ENCODE measurements at regions not wholly inside any gene's neighbourhood (a gene's known extent, or its start where the extent isn't known, plus 50 kb on each side); places are given as distances from the start of the nearest gene placed in this dataset.

DNA sequence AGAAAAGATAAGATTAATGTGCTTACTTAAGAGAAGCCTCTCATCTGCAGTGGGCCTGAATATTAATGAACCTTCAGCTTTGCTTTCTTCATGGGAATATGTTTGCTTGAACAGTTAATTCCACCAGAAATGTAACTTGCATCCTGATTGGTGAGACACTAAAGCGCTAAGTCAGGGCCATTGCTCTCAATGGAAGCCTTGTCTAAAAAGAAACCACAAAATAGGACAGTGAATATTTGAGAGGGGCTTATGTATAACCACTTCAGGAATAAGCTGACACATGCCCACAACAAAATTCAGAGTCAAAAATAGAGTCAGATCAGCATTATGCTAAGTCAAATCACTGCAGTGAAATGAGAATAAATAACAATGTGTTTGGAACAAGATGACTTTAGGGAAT lies 1125.8 kb downstream of the STIM2 start:
- Histone ChIP-seq H3K4me3 (ENCODE audit: low read depth, low read length) (no peak overlapping the region), H3K36me3 (ENCODE audit: control insufficient read depth, insufficient read depth, low read length) (no peaks in the 10 kb centered on the region), H3K27me3 (ENCODE audit: control insufficient read depth, insufficient read depth, low read length) (no peaks in the 10 kb centered on the region)
- TF ChIP-seq, protein P1, sequence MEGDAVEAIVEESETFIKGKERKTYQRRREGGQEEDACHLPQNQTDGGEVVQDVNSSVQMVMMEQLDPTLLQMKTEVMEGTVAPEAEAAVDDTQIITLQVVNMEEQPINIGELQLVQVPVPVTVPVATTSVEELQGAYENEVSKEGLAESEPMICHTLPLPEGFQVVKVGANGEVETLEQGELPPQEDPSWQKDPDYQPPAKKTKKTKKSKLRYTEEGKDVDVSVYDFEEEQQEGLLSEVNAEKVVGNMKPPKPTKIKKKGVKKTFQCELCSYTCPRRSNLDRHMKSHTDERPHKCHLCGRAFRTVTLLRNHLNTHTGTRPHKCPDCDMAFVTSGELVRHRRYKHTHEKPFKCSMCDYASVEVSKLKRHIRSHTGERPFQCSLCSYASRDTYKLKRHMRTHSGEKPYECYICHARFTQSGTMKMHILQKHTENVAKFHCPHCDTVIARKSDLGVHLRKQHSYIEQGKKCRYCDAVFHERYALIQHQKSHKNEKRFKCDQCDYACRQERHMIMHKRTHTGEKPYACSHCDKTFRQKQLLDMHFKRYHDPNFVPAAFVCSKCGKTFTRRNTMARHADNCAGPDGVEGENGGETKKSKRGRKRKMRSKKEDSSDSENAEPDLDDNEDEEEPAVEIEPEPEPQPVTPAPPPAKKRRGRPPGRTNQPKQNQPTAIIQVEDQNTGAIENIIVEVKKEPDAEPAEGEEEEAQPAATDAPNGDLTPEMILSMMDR (IDR thresholded peaks at IDR 0.05; ENCODE audit: insufficient read depth, low read length, poor library complexity, severe bottlenecking), result no peak
- no peak for DNase-seq (ENCODE audit: low read depth)

DNA sequence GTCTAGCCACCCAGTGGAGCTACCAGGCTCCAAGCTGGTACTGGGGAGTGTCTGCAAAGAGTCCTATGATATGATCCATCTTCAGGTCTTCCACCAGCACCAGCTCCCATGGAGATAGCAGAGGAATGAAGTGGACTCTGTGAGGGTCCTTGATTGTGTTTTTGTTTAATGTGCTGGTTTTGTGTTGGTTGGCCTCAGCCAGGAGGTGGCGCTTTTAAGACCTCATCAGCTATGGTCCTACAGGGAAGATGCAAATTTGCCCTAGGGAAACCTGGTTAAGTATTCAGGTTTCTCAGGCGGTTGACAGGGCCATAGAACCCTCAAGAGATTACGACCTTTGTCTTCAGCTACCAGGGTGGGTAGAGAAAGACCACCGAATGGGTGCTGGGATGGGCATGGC lies 1141.1 kb downstream of the STIM2 start:
- no peaks in the 10 kb centered on the region for H3K27me3 ChIP-seq (ENCODE audit: control insufficient read depth, insufficient read depth, low read length)
- H3K36me3 ChIP-seq (ENCODE audit: control insufficient read depth, insufficient read depth, low read length), result no peaks in the 10 kb centered on the region

DNA sequence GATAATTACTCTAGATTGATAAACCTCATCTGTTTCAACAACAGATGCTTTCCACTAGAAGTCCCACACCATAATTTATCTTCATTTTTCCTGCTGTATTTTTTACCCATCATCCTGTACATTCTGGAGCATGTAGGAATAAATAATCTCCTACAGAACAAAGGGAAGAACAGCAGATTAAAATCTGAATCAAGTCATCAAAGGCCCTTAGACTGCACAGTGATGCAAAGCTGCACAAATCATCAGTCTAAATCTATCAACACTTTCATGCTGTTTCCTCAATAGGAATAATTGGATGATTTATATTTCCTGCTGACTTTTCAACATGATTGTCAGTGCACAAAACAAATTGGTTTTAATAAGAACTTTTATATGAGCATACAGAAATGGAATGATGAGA lies 1143.9 kb downstream of the STIM2 start:
- no peak for DNase-seq (ENCODE audit: low read depth)
- H3K27me3 ChIP-seq (ENCODE audit: control insufficient read depth, insufficient read depth, low read length), result no peaks in the 10 kb centered on the region
- H3K36me3 ChIP-seq (ENCODE audit: control insufficient read depth, insufficient read depth, low read length), result no peaks in the 10 kb centered on the region
- no peak overlapping the region for H3K4me3 ChIP-seq (ENCODE audit: low read depth, low read length)
- TF ChIP-seq, protein P1 (IDR thresholded peaks at IDR 0.05; ENCODE audit: insufficient read depth, low read length, poor library complexity, severe bottlenecking), result no peak

More for the DNA sequence above, 1141.1 kb downstream of the STIM2 start:
- TF ChIP-seq, protein P1 (IDR thresholded peaks at IDR 0.05; ENCODE audit: insufficient read depth, low read length, poor library complexity, severe bottlenecking), result no peak
- no peak for DNase-seq (ENCODE audit: low read depth)
- no peak overlapping the region for H3K4me3 ChIP-seq (ENCODE audit: low read depth, low read length)

DNA sequence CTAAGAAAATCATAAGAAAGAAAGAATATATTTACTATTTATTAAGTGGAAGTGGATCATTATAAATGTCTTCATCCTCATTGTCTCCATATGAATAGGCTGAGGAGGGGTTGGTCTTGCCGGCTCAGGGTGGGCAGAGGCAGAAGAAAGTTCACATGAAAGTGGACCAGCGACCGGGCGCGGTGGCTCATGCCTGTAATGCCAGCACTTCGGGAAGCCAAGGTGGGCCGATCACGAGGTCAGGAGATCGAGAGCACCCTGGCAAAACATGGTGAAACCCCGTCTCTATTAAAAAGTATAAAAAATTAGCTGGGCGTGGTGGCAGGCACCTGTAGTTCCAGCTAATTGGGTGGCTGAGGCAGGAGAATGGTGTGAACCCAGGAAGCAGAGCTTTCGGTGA lies 1145.4 kb downstream of the STIM2 start:
- Histone ChIP-seq H3K4me3 (ENCODE audit: low read depth, low read length) (no peak overlapping the region), H3K36me3 (ENCODE audit: control insufficient read depth, insufficient read depth, low read length) (no peaks in the 10 kb centered on the region), H3K27me3 (ENCODE audit: control insufficient read depth, insufficient read depth, low read length) (no peaks in the 10 kb centered on the region)
- no peak for DNase-seq (ENCODE audit: low read depth)
- TF ChIP-seq, protein P1 (IDR thresholded peaks at IDR 0.05; ENCODE audit: insufficient read depth, low read length, poor library complexity, severe bottlenecking), result no peak

DNA sequence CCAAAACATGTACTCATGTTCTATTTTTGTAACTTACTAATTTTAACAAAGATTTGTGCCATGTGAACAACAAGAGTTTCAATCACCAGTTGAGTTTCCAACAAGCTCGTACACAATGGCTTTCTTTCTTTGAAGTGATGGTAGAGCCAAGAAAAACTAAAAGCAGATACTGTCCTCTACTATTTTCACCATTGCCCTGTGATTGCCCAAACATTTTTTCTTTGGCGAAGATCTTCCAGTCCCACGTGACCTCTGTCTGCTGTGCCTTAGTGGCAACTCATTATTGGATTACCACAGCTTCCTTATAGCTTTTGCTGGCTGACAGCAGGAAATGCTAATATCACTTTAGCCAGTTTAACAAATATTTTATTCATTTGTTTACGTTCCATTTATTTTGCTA lies 1147.1 kb downstream of the STIM2 start:
- TF ChIP-seq, protein P1 (IDR thresholded peaks at IDR 0.05; ENCODE audit: insufficient read depth, low read length, poor library complexity, severe bottlenecking), result no peak
- no peaks in the 10 kb centered on the region for H3K27me3 ChIP-seq (ENCODE audit: control insufficient read depth, insufficient read depth, low read length)
- no peak overlapping the region for H3K4me3 ChIP-seq (ENCODE audit: low read depth, low read length)
- no peak for DNase-seq (ENCODE audit: low read depth)
- H3K36me3 ChIP-seq (ENCODE audit: control insufficient read depth, insufficient read depth, low read length), result no peaks in the 10 kb centered on the region

DNA sequence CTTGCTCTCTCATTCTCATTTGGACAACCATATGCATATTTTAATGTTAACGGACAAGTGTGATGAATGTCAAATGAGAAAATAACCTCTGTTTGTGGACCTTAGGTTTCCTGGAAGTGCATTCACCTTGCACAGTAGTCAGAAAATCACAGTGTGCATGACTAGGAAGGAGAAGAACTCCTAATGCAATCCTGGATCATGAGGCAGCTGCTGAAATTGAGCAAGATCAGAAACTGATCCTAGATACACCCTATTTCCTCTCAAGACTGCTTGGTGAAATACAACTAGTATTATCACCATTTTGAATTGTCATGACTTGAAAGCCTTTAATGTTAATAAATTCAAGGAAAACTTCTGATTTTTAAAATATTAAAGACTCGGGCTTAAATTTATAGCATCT lies 1148.9 kb downstream of the STIM2 start:
- H3K4me3 ChIP-seq (ENCODE audit: low read depth, low read length), result no peak overlapping the region
- H3K36me3 ChIP-seq (ENCODE audit: control insufficient read depth, insufficient read depth, low read length), result no peaks in the 10 kb centered on the region
- TF ChIP-seq, protein P1 (IDR thresholded peaks at IDR 0.05; ENCODE audit: insufficient read depth, low read length, poor library complexity, severe bottlenecking), result no peak
- no peaks in the 10 kb centered on the region for H3K27me3 ChIP-seq (ENCODE audit: control insufficient read depth, insufficient read depth, low read length)
- DNase-seq (ENCODE audit: low read depth), result no peak
